KMS-11 (cell line): ENCODE measurements at regions not wholly inside any gene's neighbourhood (a gene's known extent, or its start where the extent isn't known, plus 50 kb on each side); places are given as distances from the start of the nearest gene placed in this dataset.

Experiments
- H2AFZ ChIP-seq: fragments of 200-600 bp; sonication (generic); 2 replicates; pipeline ENCODE4 v1.6.1; 2016; ENCODE audit warnings: antibody characterized with exemption, mixed run types, low read depth
- H3K27ac ChIP-seq: fragments of 200-600 bp; sonication (generic); 2 replicates; pipeline ENCODE4 v1.6.1; 2016; ENCODE audit warnings: mild to moderate bottlenecking, mixed run types
- H3K27me3 ChIP-seq: fragments of 200-600 bp; sonication (generic); 2 replicates; pipeline ENCODE4 v1.6.1; 2017; ENCODE audit warnings: mild to moderate bottlenecking, low read depth, mixed run types, moderate library complexity; ENCODE audit not compliant: insufficient read depth
- H3K36me3 ChIP-seq: fragments of 200-600 bp; sonication (generic); 2 replicates; pipeline ENCODE4 v1.6.1; 2017; ENCODE audit warnings: mild to moderate bottlenecking, mixed run types; ENCODE audit not compliant: insufficient read depth
- H3K4me1 ChIP-seq: fragments of 200-600 bp; sonication (generic); 2 replicates; pipeline ENCODE4 v1.6.1; 2016; ENCODE audit warnings: mild to moderate bottlenecking, low read depth, mixed run types; ENCODE audit not compliant: poor library complexity, severe bottlenecking
- H3K4me2 ChIP-seq: fragments of 200-600 bp; sonication (generic); 2 replicates; pipeline ENCODE4 v1.7.0; 2016; ENCODE audit warnings: mild to moderate bottlenecking, mixed run types
- H3K4me3 ChIP-seq: fragments of 200-600 bp; sonication (generic); IDR thresholded peaks from 2 replicates; pipeline ENCODE4 v1.6.1; 2017; ENCODE audit warnings: low read depth, low read length, mixed read lengths; ENCODE audit not compliant: insufficient read depth
- H3K79me2 ChIP-seq: fragments of 200-600 bp; sonication (generic); 2 replicates; pipeline ENCODE4 v1.6.1; 2016; ENCODE audit warnings: low read depth, mixed run types; ENCODE audit not compliant: insufficient read depth
- H3K9ac ChIP-seq: fragments of 200-600 bp; sonication (generic); 2 replicates; pipeline ENCODE4 v1.6.1; 2016; ENCODE audit warnings: mild to moderate bottlenecking, mixed run types
- H4K20me1 ChIP-seq: fragments of 200-600 bp; sonication (generic); 2 replicates; pipeline ENCODE4 v1.6.1; 2016; ENCODE audit warnings: mild to moderate bottlenecking, mixed run types; ENCODE audit not compliant: insufficient read depth
- TF ChIP-seq, protein P1 (sequence below): fragments of 200-600 bp; sonication (generic); conservative IDR thresholded peaks from 2 replicates; pipeline ENCODE4 v1.6.1; 2017; ENCODE audit warnings: low read depth, mild to moderate bottlenecking, antibody characterized with exemption, low read length, moderate library complexity, mixed read lengths

DNA sequence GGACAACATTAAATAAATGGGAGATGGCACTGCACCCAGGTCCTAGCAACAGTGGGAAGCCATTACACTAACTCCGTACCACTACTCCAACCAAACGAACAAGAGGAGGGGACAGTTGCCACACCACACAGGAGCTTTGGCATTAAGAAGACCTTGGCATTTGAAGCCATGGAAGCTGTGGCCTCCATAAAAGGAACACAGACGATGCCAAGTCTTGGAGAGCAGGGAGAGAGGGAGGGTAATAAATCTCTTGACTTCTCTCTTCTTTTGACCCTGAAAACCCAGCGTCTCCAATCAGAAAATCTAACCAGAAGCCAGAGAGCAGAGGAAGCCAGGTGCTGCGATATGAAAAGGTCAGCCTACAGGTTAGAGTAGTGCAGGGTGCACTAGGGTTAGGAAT is 338.8 kb upstream of the TMEM132C start:
- Histone ChIP-seq H3K4me1 (no peaks in the 10 kb centered on the region), H3K79me2 (no peaks in the 10 kb centered on the region), H4K20me1 (no peaks in the 10 kb centered on the region), H3K4me3 (no peak overlapping the region), H3K36me3 (no peaks in the 10 kb centered on the region), H3K4me2 (no peak overlapping the region), H3K9ac (no peak overlapping the region), H3K27me3 (no peaks in the 10 kb centered on the region), H2AFZ (no peak overlapping the region), H3K27ac (no peak overlapping the region)
- TF ChIP-seq, protein P1, sequence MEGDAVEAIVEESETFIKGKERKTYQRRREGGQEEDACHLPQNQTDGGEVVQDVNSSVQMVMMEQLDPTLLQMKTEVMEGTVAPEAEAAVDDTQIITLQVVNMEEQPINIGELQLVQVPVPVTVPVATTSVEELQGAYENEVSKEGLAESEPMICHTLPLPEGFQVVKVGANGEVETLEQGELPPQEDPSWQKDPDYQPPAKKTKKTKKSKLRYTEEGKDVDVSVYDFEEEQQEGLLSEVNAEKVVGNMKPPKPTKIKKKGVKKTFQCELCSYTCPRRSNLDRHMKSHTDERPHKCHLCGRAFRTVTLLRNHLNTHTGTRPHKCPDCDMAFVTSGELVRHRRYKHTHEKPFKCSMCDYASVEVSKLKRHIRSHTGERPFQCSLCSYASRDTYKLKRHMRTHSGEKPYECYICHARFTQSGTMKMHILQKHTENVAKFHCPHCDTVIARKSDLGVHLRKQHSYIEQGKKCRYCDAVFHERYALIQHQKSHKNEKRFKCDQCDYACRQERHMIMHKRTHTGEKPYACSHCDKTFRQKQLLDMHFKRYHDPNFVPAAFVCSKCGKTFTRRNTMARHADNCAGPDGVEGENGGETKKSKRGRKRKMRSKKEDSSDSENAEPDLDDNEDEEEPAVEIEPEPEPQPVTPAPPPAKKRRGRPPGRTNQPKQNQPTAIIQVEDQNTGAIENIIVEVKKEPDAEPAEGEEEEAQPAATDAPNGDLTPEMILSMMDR, result no peak

DNA sequence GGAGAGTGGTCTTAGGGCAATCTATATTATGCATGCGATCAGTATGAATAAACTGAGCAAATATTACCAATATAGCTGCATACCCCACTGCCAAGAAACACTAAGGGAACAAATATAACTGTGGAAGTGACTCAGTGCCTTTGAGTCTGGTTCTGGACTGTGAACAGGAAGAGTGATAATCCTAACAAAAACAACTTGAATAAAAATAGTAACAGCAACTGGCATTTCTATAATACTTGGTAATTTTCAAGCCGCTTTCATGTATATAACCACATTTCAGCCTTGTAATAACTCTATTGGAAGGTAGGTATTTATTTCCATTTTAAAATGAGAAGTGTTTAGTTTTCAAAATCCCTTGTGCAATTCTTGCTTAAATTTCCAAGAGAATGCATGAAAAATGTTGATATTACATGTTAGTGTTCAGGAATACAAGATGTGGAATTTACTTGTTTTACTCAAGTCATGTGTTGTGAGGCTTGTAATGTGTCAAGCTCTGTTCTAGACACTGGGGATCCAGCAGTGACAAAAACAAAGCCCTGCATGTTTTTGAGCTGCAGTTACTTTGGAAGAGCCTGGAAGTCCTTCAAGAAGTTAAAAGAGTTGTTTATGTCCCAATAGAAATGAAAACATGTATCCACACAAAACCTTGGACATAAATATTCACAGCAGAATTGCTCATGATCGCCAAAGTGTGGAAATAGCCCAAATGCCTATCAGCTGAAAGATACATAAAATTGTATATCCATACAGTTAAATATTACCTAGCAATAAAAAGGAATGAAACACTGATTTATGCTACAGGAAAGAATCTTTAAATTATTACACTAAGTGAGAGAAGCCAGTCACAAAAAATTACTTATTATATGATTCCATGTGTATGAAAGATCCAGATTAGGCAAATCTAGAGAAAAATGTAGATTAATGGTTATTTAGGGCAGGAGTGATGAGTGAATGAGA is 338.1 kb upstream of the TMEM132C start:
- TF ChIP-seq, protein P1, result no peak
- Histone ChIP-seq H3K4me3 (no peak overlapping the region), H3K4me2 (no peak overlapping the region), H3K27ac (no peak overlapping the region), H2AFZ (no peak overlapping the region), H3K27me3 (no peaks in the 10 kb centered on the region), H3K79me2 (no peaks in the 10 kb centered on the region), H3K36me3 (no peaks in the 10 kb centered on the region), H3K4me1 (no peaks in the 10 kb centered on the region), H3K9ac (no peak overlapping the region), H4K20me1 (no peaks in the 10 kb centered on the region)

DNA sequence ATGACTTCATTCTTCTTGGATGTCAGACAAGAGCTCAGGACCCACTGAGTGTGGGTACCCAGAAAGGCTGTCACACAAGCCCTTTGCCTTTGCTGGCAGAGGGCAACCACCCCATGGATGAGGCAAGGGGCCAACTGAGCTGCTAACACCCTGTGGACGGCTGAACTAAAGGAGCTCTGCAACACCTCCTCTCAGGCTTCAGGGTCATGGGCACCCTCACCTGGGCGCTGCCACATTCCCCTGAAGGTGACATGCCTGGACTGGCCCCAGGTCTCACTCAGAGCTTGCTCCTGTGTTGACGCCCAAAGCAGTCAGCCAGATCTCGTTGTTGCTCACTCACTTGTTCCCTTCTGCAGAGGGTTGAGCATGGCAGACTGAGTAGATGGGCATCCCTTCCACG is 336.8 kb upstream of the TMEM132C start:
- H4K20me1 ChIP-seq, result no peaks in the 10 kb centered on the region
- no peak overlapping the region for H3K9ac ChIP-seq
- H3K4me1 ChIP-seq, result no peaks in the 10 kb centered on the region
- TF ChIP-seq, protein P1, result no peak
- no peaks in the 10 kb centered on the region for H3K36me3 ChIP-seq
- H3K79me2 ChIP-seq, result no peaks in the 10 kb centered on the region
- H3K4me2 ChIP-seq, result no peak overlapping the region
- H3K27me3 ChIP-seq, result no peaks in the 10 kb centered on the region
- H2AFZ ChIP-seq, result no peak overlapping the region
- no peak overlapping the region for H3K4me3 ChIP-seq
- no peak overlapping the region for H3K27ac ChIP-seq

DNA sequence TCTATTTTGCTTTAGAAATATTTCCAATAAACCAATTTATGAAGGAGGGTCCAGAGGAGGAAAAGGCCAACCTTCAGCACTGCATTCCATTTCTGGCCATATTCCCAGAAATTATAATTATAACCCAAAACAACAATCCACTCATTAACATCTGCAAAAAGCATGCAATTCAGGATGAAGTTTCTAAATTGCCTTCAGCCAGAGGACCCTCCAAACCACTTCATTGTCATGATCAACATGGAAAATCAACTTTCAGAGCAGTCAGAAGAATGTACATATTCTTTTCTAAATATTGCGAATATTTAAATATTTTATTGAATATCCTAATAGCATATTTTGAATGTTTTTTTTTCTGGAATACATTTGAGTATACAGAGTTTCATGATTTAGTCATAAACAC is 332.6 kb upstream of the TMEM132C start:
- Histone ChIP-seq H3K4me1 (no peaks in the 10 kb centered on the region), H3K79me2 (no peaks in the 10 kb centered on the region), H4K20me1 (no peaks in the 10 kb centered on the region), H3K27me3 (no peaks in the 10 kb centered on the region), H3K4me3 (no peak overlapping the region), H3K4me2 (no peak overlapping the region), H3K27ac (no peak overlapping the region), H2AFZ (no peak overlapping the region), H3K36me3 (no peaks in the 10 kb centered on the region), H3K9ac (no peak overlapping the region)
- TF ChIP-seq, protein P1, result no peak
